Activated T-cell treated with anti-CD3 and anti-CD28 coated beads for 1 hour (primary cell): ENCODE measurements at regions not wholly inside any gene's neighbourhood (a gene's known extent, or its start where the extent isn't known, plus 50 kb on each side); places are given as distances from the start of the nearest gene placed in this dataset.

ENCODE experiments used
- DNase-seq: peaks from one replicate; pipeline ENCODE4 v3.0.0-alpha.2; 2020; ENCODE audit warnings: low read depth

DNA sequence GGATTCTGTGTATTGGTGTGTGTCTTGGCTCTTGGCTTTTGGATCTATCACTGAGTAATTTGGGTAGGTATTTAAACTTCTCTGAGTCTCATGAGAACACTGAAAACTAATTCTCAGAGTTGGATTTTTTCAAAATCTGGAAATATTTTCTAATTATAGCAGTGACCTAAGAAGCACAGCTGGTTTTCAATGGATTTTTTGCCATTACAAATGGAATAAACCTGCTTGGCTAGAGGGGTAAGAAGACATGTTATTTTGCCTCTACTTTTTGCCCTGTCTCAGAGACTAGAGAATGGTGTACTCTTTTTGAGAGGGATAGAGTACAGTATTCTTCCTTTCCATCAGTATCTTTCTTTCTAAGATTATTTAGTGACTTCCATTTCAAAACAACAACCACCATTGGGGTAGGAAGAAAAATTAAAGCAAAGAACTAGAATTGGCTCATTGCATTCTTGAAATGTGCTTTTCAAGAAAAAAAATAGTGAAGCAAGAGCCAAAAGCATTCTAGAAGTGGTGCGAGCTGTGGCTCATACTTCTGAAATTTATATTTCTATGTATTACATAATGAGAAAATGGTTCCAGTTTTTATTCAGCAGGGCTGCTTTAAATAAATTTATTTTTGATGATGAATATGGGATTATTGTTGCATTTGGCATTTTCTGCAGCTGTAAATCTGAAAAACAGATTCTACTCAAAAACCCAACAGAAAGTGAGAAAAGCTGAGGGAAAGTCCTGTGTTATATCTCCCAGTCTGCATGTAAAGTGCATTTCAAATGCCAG, 850.2 kb upstream of the SLIT2 start:
- no peak for DNase-seq

- DNase-seq = no peak
Measured at GRCh38 chr4:19400820-19401219, 850.9 kb upstream of the SLIT2 start.

DNA sequence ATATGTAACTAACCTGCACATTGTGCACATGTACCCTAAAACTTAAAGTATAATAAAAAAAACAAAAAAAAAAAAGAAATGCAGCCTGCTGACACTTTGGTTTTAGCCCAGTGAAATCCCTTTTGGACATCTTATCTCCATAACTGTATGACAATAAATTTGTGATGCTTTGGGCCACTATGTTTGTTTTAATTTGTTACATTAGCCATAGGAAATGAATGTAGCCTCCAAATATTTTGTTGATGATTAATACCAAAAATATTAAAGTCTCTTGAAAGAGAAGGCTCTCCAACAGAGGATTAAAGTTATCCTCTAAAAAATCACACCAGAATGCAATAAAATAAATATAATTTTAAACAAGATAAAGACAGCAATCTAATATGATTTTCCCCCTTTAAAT, 852.7 kb upstream of the SLIT2 start:
- DNase-seq = no peak

DNA sequence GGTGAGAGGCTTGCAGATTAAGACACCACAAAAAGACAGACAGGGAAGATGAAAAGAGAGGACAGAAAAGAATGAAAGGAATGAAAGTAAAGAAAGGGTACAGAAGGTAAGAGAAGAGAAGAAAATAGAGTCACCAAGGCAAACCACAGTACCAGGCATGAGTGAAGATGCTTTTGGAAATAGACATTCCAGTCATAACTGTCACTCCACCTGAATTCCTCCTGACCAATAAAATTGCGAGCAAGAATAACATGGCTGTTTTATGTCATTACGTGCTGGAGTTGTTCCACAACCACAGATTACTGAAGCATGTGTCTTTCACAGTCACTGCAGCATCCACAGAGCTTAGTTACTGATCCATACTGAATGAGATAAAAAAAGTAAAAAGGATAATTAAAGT, 864.9 kb upstream of the SLIT2 start:
- DNase-seq = no peak

DNA sequence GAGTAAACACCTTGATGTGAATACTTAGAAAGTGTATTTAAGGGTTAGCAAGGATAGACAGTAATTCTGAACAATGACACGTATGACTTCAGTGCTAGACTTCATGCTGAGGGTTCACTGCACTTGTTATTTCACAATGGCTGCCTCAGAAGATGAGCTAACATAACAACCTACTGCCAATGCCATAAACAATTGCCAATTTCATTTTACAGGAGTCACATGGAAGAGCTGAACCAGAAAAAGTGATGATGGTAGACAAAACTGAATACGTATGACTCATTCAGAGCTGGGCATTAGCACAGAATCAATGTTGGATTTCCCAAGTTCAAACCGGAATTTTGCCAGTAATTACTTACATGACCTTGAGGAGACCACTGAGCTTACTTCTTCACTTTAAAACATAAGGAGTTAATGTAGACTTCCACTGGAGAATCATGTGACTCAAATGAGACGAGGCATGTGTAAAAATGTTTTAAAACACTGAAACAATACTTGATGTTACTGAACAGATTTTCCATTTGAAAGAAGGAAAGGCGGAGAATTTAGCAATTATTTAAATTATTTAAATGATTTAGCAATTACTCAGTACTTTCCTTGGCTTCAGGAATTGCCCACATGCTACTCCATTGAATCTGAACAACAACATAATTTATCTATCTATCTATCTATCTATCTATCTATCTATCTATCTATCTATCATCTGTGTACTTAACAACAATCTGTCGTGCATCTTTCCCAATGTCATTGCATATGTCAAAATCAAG, 868.5 kb upstream of the SLIT2 start:
- DNase-seq = no peak

DNA sequence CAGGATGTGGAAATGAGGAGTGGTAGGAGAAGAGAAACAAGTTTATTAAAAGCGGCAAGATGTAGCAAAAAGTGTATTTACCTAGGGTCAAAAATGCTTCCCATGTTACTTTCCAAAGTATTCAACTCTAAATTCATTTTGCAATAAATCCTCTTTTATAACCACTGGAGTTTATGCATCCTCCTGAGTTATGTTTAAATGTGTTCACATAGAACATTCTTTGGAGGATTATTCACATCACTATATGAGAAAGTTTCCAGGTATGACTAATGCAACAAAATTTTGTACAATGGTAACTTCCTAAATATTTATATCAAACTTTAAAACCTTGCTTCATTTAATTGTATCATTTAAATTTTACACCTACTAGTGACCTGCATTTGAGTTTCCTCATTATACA, 870.6 kb upstream of the SLIT2 start:
- DNase-seq = no peak

- DNase-seq = no peak
Measured at GRCh38 chr4:19380600-19380999, 871.1 kb upstream of the SLIT2 start.

- DNase-seq = no peak
Measured at GRCh38 chr4:19379191-19379708, 872.5 kb upstream of the SLIT2 start.

DNA sequence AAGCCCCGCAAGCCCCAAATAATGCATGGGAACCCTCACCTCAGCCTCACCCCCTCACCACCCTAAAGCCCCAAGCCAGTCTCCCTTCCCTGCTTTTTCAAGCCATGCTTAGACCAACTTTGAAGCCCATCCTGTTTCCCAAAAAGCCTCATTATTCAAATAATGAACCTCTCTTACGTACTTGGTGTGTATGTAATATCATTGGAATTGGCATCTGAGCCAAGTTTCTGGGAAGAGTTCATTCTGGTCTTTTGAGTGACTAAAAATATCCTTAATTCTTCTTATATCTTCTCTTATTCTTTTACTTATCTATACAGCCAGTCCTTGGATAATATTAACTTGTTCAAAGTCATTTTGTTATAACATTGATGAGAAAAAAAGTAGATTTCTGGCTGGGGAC, 875.8 kb upstream of the SLIT2 start:
- DNase-seq = no peak

- DNase-seq = no peak
Measured at GRCh38 chr4:19375136-19375804, 876.4 kb upstream of the SLIT2 start.

- no peak for DNase-seq
Measured at GRCh38 chr4:19372390-19372789, 879.3 kb upstream of the SLIT2 start.

DNA sequence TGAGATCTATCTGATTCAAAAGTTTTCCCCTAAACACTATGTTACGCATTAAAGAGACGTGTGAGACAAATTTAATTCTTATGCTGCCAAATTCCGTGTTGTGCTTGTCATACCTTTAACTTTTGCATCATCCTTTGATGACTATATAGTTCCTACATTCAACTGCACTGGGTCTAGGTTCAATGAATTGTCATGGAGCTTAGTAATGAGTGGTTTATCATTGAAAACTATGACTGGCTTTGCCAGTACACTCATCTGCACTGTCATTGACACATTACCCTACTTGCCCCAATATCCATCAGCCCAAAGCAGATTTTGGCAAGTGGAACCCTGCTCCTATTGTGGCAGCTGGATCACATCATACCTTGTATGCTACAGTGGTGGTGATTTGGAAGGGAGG, 882.9 kb upstream of the SLIT2 start:
- DNase-seq = no peak

- DNase-seq = no peak
Measured at GRCh38 chr4:19366916-19367315, 884.8 kb upstream of the SLIT2 start.

GRCh38 chr4:19358015-19358414, 893.7 kb upstream of the SLIT2 start:
- DNase-seq = no peak

DNA sequence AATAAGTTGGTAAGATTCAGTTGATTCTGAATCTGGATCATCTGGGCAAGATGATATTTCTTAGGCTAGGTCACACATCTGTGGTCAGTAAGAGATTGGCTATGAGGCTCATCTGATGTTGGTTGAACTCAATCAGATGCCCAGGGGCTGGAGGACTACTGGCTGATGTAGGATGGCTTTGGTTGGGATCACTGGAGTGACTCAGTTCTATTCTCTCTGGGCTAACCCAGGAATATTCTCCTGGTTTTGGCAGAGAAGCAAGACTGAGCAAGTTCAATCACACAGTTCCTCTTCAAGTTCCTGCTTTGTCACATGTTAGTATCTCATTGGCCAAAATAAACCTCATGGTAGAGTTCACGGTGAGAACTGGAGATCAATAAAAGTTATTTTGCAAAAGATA, 902.3 kb upstream of the SLIT2 start:
- no peak for DNase-seq

DNA sequence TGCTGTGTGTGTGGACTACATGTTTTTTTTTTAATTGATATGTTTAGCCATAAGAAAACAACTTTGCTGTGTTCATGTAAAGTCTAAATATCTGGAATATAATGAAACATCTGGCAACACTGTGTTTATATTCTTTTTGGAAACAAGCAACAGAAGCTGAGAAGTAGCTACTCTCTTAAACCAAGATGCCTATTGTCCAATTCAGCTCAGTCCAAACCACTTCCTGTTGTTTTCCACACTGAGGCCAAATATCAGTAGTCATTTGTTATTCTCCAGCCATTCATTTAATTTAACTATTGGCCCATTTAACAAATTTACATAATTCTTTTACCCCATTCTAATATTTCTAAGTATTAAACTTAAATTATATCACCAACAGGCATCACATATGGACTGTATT, 903.0 kb upstream of the SLIT2 start:
- DNase-seq = no peak

DNA sequence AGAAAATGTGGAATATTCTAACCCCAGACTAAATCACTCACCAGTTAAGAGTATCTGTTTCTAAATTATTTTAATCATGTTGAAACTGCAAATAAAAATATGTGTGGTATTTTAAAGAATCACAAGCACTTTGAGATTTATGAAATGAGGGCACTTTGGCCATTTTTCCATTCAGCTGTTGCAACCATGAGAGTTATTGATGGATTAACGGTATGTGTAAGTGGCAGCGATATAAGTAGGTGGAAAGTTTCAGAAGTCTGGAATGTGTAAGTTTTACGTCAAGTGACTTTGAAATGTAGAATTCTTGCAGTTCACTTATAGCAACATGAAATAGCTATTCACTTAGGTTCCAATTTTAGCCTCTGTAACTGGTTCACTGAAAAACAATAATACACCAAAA, 905.1 kb upstream of the SLIT2 start:
- no peak for DNase-seq

DNA sequence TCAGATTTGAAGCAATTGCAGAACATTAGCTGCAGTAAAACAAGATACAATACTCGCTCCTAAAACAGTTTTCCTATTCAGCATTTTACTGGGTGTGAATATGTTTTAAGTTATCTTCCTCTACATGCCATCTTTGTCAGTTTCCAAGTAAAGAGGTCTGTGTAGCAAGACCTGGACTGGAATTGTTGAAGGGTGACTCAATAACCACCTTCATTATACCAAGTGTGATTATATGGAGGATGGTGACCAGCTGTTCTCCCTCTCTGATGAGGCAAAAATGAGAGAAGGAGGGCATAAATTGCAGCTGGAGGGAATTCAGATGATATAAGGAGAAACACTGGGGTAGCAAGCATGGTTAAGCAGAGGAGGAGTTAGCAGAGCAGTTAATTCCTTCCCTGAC, 922.1 kb upstream of the SLIT2 start:
- no peak for DNase-seq

DNA sequence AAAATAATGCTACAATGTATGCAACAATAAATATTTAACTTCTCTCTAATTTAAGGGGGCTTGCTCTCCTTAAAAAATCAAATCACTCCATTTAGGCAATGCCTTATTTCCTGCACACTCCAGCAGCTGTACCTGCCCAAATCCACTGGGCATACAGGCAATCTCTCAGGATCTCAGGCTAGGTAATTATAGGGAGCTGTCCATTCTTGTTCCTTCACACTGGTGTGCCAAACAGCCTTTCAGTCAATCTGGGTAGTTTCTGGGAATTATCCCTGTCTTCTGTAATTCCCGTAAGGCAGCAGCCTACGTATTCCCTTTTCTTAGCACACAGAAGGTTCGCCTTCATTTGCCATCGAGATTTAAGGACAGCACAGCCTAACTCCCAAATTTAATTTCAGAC, 922.6 kb upstream of the SLIT2 start:
- DNase-seq = no peak

DNA sequence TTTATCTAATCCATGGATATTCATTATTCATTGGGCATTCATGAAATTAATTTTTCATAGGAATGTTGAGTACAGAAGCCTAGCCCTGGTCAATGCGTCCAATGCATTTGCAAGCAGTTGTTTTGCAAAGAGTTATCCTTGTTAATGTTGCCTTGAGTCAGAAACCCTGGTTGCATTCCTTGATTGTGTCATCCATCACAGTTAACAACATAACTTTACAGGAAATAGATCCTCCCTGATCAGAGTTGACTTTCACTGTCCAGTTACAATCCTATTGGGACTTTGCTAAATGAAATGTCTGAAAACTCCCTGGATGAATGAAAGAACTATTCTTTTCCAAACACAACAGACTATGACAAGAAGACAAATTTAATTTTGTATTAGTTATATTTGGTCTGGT, 924.3 kb upstream of the SLIT2 start:
- no peak for DNase-seq

DNA sequence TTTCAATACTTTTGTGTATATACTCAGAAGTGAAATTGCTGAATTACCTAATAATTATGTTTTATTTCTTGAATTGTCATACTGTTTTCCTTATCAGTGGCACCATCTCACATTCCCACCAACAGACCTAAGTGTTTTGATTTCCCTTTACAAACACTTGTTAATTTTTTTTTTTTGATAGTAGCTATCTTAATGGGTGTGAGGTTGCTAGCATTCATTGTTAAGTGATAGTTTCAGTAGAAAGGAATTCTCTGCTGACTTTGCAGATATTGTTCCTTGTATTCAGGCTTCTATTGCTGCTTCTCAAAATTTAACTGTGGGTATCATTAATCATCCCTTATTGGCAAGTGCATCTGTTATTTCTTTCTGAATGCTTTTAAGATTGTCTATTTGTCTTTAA, 927.5 kb upstream of the SLIT2 start:
- DNase-seq = no peak

DNA sequence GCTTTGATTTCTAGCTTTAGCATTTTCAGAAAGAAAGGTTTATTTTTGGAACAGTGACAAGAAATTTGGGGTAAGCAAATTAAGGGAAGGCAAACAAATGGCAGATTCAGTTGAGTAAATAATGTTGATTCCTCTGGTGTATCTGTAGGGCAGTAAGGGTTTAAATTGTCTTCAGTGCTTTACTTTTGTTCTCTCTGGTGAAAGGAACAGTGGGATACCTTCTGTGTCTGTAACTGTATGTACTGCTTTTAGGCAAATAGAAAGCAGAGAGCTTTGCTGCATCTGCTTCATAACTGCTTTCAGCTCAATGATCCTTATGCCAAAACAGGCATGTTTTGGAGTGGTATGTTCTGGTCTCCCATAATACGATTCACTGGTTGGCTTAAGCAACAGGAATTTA, 932.1 kb upstream of the SLIT2 start:
- no peak for DNase-seq

DNA sequence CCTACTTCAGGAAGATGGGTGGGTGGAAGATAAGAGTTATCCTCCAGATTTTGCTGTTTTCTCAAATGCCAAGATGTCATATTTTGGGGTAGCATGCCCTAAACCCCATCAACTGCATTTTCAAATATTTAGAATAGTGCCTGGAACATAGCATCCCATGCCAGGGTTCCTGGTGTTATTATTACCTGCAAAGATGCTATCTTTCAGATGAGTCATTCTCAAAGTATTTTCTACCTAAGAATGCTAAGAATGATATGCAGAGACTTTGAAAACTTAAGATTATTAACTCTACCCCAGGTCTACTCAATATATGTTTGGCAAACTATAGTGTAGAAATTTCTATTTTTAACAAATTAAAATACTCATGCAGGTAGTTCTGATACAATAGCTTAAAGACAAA, 934.3 kb upstream of the SLIT2 start:
- no peak for DNase-seq
